B cell (primary cell): ENCODE measurements at regions not wholly inside any gene's neighbourhood (a gene's known extent, or its start where the extent isn't known, plus 50 kb on each side); places are given as distances from the start of the nearest gene placed in this dataset.

Source experiments
- EZH2 ChIP-seq: IDR thresholded peaks from 2 replicates; pipeline ENCODE4 v1.6.1; 2012; ENCODE audit warnings: borderline replicate concordance, low read depth, mild to moderate bottlenecking, moderate library complexity, low read length; ENCODE audit not compliant: insufficient read depth, poor library complexity, severe bottlenecking
- TF ChIP-seq, protein P1 (sequence below): fragments of 200-600 bp; IDR thresholded peaks from one replicate; pipeline ENCODE4 v1.8.0; 2022; ENCODE audit warnings: antibody characterized with exemption, mild to moderate bottlenecking

DNA sequence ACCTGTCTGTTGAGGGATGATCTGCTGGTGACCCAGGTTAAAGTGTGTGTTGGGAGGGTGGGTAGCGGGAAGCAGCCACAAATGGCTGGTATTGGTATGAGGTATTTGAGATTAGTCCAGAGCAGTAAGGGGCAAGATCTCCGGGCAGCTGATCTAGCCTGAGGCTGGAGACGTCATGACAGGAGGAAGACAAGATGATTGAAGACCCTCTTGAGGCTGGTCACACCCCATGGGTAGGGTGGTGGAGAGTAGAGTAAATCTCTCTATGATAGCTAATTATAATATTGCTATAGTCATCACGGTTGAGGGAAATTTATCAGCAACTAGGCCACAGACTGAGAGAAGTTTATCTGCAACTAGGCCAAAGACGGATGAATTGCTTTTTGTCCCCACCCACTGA lies 128.5 kb downstream of the CDCA7 start:
- TF ChIP-seq, protein P1, sequence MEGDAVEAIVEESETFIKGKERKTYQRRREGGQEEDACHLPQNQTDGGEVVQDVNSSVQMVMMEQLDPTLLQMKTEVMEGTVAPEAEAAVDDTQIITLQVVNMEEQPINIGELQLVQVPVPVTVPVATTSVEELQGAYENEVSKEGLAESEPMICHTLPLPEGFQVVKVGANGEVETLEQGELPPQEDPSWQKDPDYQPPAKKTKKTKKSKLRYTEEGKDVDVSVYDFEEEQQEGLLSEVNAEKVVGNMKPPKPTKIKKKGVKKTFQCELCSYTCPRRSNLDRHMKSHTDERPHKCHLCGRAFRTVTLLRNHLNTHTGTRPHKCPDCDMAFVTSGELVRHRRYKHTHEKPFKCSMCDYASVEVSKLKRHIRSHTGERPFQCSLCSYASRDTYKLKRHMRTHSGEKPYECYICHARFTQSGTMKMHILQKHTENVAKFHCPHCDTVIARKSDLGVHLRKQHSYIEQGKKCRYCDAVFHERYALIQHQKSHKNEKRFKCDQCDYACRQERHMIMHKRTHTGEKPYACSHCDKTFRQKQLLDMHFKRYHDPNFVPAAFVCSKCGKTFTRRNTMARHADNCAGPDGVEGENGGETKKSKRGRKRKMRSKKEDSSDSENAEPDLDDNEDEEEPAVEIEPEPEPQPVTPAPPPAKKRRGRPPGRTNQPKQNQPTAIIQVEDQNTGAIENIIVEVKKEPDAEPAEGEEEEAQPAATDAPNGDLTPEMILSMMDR = no peak
- TF ChIP-seq EZH2 = no peak
